ENCODE measurements at regions not wholly inside any gene's neighbourhood (a gene's known extent, or its start where the extent isn't known, plus 50 kb on each side); places are given as distances from the start of the nearest gene placed in this dataset.

DNA sequence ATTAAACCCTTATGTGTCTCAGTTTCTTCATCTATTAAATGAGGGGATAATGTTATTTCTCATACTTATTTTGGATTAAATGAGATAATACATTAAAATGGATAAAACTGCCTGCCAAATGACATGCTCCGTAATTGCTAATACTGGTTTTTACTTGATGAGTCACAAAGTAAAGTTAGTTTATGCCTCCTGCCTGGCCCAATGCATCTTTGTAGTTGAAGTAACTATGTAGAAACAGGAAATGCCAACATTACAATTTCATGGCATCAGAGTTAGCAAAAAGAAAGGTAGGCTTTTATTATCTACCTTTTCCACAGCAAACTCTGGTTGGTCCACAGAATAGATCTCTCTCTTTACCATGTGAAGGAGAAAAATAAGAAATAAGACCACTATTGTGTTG lies 214.5 kb downstream of the TBX15 start:
- Histone ChIP-seq H3K36me3 (no peaks in the 10 kb centered on the region), H3K9me3 (no peaks in the 10 kb centered on the region), H3K27me3 (no peaks in the 10 kb centered on the region), H3K27ac (no peak overlapping the region), H3K4me1 (no peaks in the 10 kb centered on the region), H3K9ac (ENCODE audit: low read depth in 2 of 2, low read length in 2 of 2) (no peak overlapping the region), H3K4me3 (no peak overlapping the region)
- intact Hi-C loops (cut with DNase I): no loop called here
- TF ChIP-seq, protein P1, sequence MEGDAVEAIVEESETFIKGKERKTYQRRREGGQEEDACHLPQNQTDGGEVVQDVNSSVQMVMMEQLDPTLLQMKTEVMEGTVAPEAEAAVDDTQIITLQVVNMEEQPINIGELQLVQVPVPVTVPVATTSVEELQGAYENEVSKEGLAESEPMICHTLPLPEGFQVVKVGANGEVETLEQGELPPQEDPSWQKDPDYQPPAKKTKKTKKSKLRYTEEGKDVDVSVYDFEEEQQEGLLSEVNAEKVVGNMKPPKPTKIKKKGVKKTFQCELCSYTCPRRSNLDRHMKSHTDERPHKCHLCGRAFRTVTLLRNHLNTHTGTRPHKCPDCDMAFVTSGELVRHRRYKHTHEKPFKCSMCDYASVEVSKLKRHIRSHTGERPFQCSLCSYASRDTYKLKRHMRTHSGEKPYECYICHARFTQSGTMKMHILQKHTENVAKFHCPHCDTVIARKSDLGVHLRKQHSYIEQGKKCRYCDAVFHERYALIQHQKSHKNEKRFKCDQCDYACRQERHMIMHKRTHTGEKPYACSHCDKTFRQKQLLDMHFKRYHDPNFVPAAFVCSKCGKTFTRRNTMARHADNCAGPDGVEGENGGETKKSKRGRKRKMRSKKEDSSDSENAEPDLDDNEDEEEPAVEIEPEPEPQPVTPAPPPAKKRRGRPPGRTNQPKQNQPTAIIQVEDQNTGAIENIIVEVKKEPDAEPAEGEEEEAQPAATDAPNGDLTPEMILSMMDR (IDR thresholded peaks at IDR 0.05): no peak
- DNase-seq: no peak

DNA sequence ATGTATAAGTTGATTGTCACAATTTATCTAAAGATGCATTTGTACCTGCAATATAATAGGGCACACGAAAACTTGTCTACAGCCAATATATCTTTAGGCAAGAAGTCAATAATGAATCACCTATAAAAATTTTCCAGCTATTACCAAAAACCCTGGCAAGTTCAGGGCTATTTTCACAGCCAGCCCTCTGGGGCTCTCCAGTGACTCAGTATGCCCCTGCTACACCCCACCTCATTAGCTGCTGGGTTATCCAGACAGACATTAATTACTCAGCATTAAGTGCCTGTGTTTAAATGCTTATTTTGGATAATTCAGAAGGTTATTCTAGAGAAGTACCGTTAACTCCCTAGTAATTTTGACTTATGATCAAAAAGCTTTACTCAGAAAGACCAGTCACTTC lies 220.2 kb downstream of the TBX15 start:
- Histone ChIP-seq H3K4me3 (no peak overlapping the region), H3K4me1 (no peaks in the 10 kb centered on the region), H3K9ac (ENCODE audit: low read depth in 2 of 2, low read length in 2 of 2) (no peak overlapping the region), H3K9me3 (no peaks in the 10 kb centered on the region), H3K27me3 (no peaks in the 10 kb centered on the region), H3K27ac (no peak overlapping the region), H3K36me3 (no peaks in the 10 kb centered on the region)
- TF ChIP-seq, protein P1 (IDR thresholded peaks at IDR 0.05): no peak
- no peak for DNase-seq
- intact Hi-C loops (cut with DNase I): no loop called here

DNA sequence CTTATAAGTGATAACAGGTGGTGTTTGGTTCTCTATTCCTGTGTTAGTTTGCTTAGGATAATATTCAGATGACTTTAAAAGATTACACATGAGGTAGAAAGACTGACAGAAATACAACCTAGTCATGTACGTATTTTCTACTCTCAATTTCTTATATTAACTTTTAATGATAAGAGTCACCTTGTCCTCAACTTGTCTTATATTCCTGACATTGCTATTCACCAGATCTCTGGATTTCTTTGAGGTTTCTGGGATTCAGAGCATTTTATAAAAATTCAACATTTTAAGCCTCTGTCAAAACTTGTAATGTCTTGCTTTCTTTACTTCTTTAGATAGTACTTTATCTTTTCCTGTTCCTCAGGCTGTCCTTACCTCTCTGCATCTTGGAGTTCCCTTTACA lies 234.2 kb downstream of the TBX15 start:
- TF ChIP-seq, protein P1 (IDR thresholded peaks at IDR 0.05): no peak
- no peak for DNase-seq
- Histone ChIP-seq H3K36me3 (no peaks in the 10 kb centered on the region), H3K27me3 (no peaks in the 10 kb centered on the region), H3K9me3 (no peaks in the 10 kb centered on the region), H3K4me3 (no peak overlapping the region), H3K27ac (no peak overlapping the region), H3K4me1 (no peaks in the 10 kb centered on the region), H3K9ac (ENCODE audit: low read depth in 2 of 2, low read length in 2 of 2) (no peak overlapping the region)
- intact Hi-C loops (cut with DNase I): no loop called here

DNA sequence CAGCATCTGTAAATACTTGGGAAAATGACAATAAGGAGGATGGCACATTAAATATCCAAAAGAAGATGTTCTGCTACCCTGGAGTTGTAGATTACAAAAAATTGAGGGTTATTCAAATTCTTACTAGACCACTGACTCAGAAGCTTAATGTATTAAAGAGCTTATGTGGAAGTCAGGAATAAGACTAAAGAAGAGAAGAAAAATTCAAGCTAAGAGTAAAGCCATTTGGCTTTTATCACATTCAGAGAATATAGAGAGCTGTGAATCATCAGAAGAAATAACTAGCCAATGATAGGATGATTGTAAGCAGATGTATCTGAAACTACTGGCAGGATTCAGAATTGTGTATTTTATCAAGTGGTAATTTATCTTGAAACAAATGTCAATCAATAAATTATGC lies 237.0 kb downstream of the TBX15 start:
- TF ChIP-seq, protein P1 (IDR thresholded peaks at IDR 0.05): no peak
- Histone ChIP-seq H3K27ac (no peak overlapping the region), H3K4me3 (no peak overlapping the region), H3K27me3 (no peaks in the 10 kb centered on the region), H3K4me1 (no peaks in the 10 kb centered on the region), H3K9me3 (no peaks in the 10 kb centered on the region), H3K36me3 (no peaks in the 10 kb centered on the region), H3K9ac (ENCODE audit: low read depth in 2 of 2, low read length in 2 of 2) (no peak overlapping the region)
- intact Hi-C loops (cut with DNase I): no loop called here
- DNase-seq: no peak

DNA sequence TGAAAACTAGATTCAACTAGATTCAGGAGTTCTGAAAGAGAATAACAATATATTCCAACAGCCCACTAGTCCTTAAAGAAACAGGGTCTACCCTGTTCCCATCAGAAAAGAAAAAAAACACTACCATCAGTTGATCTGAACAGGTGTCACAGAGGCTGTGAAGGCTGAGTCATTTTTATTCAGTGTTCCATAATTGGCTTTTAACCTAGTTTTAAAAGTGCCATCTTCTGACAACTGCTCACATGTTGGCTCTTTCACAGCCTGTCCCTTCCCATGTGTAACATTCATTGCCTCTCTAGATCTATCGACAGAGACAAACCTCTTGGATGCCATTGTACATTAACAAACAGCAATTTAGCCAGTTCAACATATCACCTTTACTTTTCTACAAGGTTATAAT lies 243.7 kb downstream of the TBX15 start:
- Histone ChIP-seq H3K4me1 (no peaks in the 10 kb centered on the region), H3K27ac (no peak overlapping the region), H3K9me3 (no peaks in the 10 kb centered on the region), H3K27me3 (no peaks in the 10 kb centered on the region), H3K4me3 (no peak overlapping the region), H3K36me3 (no peaks in the 10 kb centered on the region), H3K9ac (ENCODE audit: low read depth in 2 of 2, low read length in 2 of 2) (no peak overlapping the region)
- intact Hi-C loops (cut with DNase I): no loop called here
- DNase-seq: no peak
- TF ChIP-seq, protein P1 (IDR thresholded peaks at IDR 0.05): no peak

DNA sequence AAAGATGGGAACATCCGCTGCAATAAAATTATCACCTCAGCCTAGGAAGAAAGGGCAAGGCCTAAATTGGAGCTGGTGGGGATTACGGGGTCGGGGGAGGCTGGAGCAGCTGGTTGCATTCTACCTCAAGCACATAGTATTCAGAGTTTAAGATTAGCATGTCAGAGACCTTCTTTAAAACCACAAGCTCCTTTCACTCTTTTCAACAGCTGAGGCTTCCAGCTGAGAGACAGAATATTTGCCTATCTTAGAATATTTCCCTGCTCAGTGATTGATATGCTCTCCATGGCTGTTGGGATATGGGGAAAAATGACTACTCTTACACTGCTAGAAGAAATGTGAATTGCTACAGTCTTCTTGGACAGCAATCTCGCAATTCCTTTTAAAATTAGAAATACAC lies 248.6 kb downstream of the TBX15 start:
- Histone ChIP-seq H3K4me1 (no peaks in the 10 kb centered on the region), H3K27me3 (no peaks in the 10 kb centered on the region), H3K9me3 (no peaks in the 10 kb centered on the region), H3K9ac (ENCODE audit: low read depth in 2 of 2, low read length in 2 of 2) (no peak overlapping the region), H3K36me3 (no peaks in the 10 kb centered on the region), H3K27ac (no peak overlapping the region), H3K4me3 (no peak overlapping the region)
- TF ChIP-seq, protein P1 (IDR thresholded peaks at IDR 0.05): no peak
- DNase-seq: no peak
- intact Hi-C loops (cut with DNase I): no loop called here
